HCT116 (cell line): ENCODE measurements at regions not wholly inside any gene's neighbourhood (a gene's known extent, or its start where the extent isn't known, plus 50 kb on each side); places are given as distances from the start of the nearest gene placed in this dataset.

Experiments used
- ATAC-seq: fragments of 200-7000 bp; cut with Tn5 transposase; 2 replicates; pipeline ENCODE4 v1.9.1; 2020; ENCODE audit warnings: mild to moderate bottlenecking, moderate library complexity
- BruUV-seq: library from RNA; stranded (reverse); fragments of 400-500 nt; replicated peaks from 2 replicates; lab custom pipeline; 2021; lab: Mats Ljungman, UMichigan
- CTCF ChIA-PET: fragments of 300-600 bp; sonication (Branson Sonifier 250); formaldehyde crosslinking; loops from one replicate; lab custom pipeline; 2021; ENCODE audit warnings: antibody characterized with exemption; lab: Charles Lee
- POLR2A ChIA-PET: fragments of 300-600, 350-600 bp; sonication (Branson Sonifier 250); formaldehyde crosslinking; loops from one replicate; lab custom pipeline; 2021; ENCODE audit warnings: antibody characterized with exemption; lab: Charles Lee
- RAD21 ChIA-PET, 2 experiments: fragments of 300-600 bp; sonication (Branson Sonifier 250); formaldehyde crosslinking; loops; one replicate each; lab custom pipeline; 2023; ENCODE audit warnings: low total read pairs in 2 of 2; ENCODE audit not compliant: uncharacterized antibody in 2 of 2, unreplicated experiment in 2 of 2, low non-redundant PET in 1 of 2; lab: Charles Lee
- DNase-seq: peaks from one replicate; pipeline ENCODE4 v3.0.0-alpha.2; 2010; ENCODE audit warnings: low read depth, low spot score
- H2AFZ ChIP-seq: fragments of 200-600 bp; shearing (Covaris generic), sonication (generic); 2 replicates; pipeline ENCODE4 v1.6.1; 2017; ENCODE audit warnings: low read depth, mixed run types, mixed read lengths, antibody characterized with exemption, low read length; ENCODE audit not compliant: poor library complexity, severe bottlenecking
- H3K27ac ChIP-seq: 2 replicates; pipeline ENCODE4 v1.5.1; 2012; ENCODE audit warnings: low read depth, low read length
- H3K27me3 ChIP-seq: fragments of 200-600 bp; sonication (generic); 2 replicates; pipeline ENCODE4 v1.6.1; 2016; ENCODE audit warnings: mixed run types, low read length, mixed read lengths; ENCODE audit not compliant: insufficient read depth
- H3K36me3 ChIP-seq, 2 experiments: fragments of 200-500 bp in 1 of 2; fragments of 200-600 bp in 1 of 2; sonication (Bioruptor generic) in 1 of 2; sonication (generic) in 1 of 2; 2 replicates each; pipeline versions ENCODE4 v1.5.1 to v1.6.1; 2014 to 2016; ENCODE audit warnings: low read length in 2 of 2, inconsistent platforms in 1 of 2, mixed read lengths in 1 of 2, mixed run types in 1 of 2; ENCODE audit not compliant: insufficient read depth in 2 of 2, control insufficient read depth in 1 of 2
- H3K4me1 ChIP-seq, 2 experiments: fragments of 200-600 bp in 1 of 2; sonication (generic) in 1 of 2; 2 replicates each; pipeline versions ENCODE4 v1.5.1 to v1.6.1; 2012 to 2017; ENCODE audit warnings: low read length in 2 of 2, inconsistent platforms in 1 of 2, mild to moderate bottlenecking in 1 of 2, mixed read lengths in 1 of 2, mixed run types in 1 of 2, moderate library complexity in 1 of 2; ENCODE audit not compliant: insufficient read depth in 2 of 2, control insufficient read depth in 1 of 2
- H3K4me2 ChIP-seq: fragments of 200-600 bp; sonication (generic); 2 replicates; pipeline ENCODE4 v1.6.1; 2017; ENCODE audit warnings: mixed run types, low read length, mixed read lengths
- H3K4me3 ChIP-seq, 2 experiments: fragments of 200-600 bp in 1 of 2; sonication (generic) in 1 of 2; replicated peaks in 1 of 2; 2 replicates each; pipeline ENCODE4 v1.5.1; 2011 to 2016; ENCODE audit warnings: low read length in 2 of 2, control low read depth in 1 of 2, low read depth in 1 of 2, mild to moderate bottlenecking in 1 of 2, mixed read lengths in 1 of 2, mixed run types in 1 of 2
- H3K79me2 ChIP-seq: fragments of 200-600 bp; sonication (generic); 2 replicates; pipeline ENCODE4 v1.6.1; 2017; ENCODE audit warnings: mild to moderate bottlenecking, mixed run types, low read length, moderate library complexity, mixed read lengths; ENCODE audit not compliant: insufficient read depth
- H3K9ac ChIP-seq: fragments of 200-600 bp; sonication (generic); 2 replicates; pipeline ENCODE4 v1.6.1; 2016; ENCODE audit warnings: low read length, mixed read lengths
- H3K9me2 ChIP-seq: fragments of 200-600 bp; sonication (generic), shearing (Covaris generic); 2 replicates; pipeline ENCODE4 v1.6.1; 2017; ENCODE audit warnings: mixed run types, mild to moderate bottlenecking, moderate library complexity; ENCODE audit not compliant: insufficient read depth
- H3K9me3 ChIP-seq, 2 experiments: fragments of 200-500 bp in 1 of 2; fragments of 200-600 bp in 1 of 2; sonication (Bioruptor generic) in 1 of 2; sonication (generic) in 1 of 2; 2 replicates each; pipeline ENCODE4 v1.6.1; 2014 to 2017; ENCODE audit warnings: low read length in 2 of 2, mixed read lengths in 2 of 2, inconsistent platforms in 1 of 2, low read depth in 1 of 2, mild to moderate bottlenecking in 1 of 2, mixed run types in 1 of 2, moderate library complexity in 1 of 2; ENCODE audit not compliant: control insufficient read depth in 1 of 2, insufficient read depth in 1 of 2
- H4K20me1 ChIP-seq: fragments of 200-600 bp; sonication (generic), shearing (Covaris generic); 2 replicates; pipeline ENCODE4 v1.6.1; 2017; ENCODE audit warnings: mixed run types, mild to moderate bottlenecking, moderate library complexity; ENCODE audit not compliant: insufficient read depth
- CBX3 ChIP-seq: IDR thresholded peaks from 2 replicates; pipeline ENCODE4 v1.6.1; 2012; ENCODE audit warnings: low read depth
- CTCF ChIP-seq, 3 experiments: fragments of 200-600 bp in 1 of 3; sonication (generic) in 1 of 3; IDR thresholded peaks in 2 of 3; conservative IDR thresholded peaks in 1 of 3; 2 replicates each; pipeline ENCODE4 v1.5.1; 2012 to 2017; ENCODE audit warnings: low read depth in 2 of 3, low read length in 2 of 3, antibody characterized with exemption in 1 of 3, borderline replicate concordance in 1 of 3, control low read depth in 1 of 3, mild to moderate bottlenecking in 1 of 3, mixed read lengths in 1 of 3, mixed run types in 1 of 3, moderate library complexity in 1 of 3; ENCODE audit not compliant: insufficient read depth in 1 of 3
- EZH2 ChIP-seq: fragments of 200-600 bp; sonication (generic); IDR thresholded peaks from 2 replicates; pipeline ENCODE4 v1.6.1; 2017; ENCODE audit warnings: antibody characterized with exemption, mixed run types
- EZH2phosphoT487 ChIP-seq: fragments of 200-600 bp; IDR thresholded peaks from 2 replicates; pipeline ENCODE4 v1.6.1; 2018; ENCODE audit warnings: antibody characterized with exemption, borderline replicate concordance
- FOSL1 ChIP-seq: IDR thresholded peaks from 2 replicates; pipeline ENCODE4 v1.6.1; 2012; ENCODE audit warnings: low read depth
- JUND ChIP-seq: IDR thresholded peaks from 2 replicates; pipeline ENCODE4 v1.6.1; 2012
- MAX ChIP-seq: IDR thresholded peaks from 2 replicates; pipeline ENCODE4 v1.6.1; 2012
- POLR2A ChIP-seq: IDR thresholded peaks from 2 replicates; pipeline ENCODE4 v1.7.0; 2011; ENCODE audit warnings: borderline replicate concordance; ENCODE audit not compliant: insufficient read depth, insufficient read length; ENCODE audit errors: extremely low read depth
- RAD21 ChIP-seq: IDR thresholded peaks from 2 replicates; pipeline ENCODE4 v1.6.1; 2012; ENCODE audit warnings: low read depth, mild to moderate bottlenecking
- SIN3A ChIP-seq: IDR thresholded peaks from 2 replicates; pipeline ENCODE4 v1.6.1; 2012; ENCODE audit warnings: low read depth
- SP1 ChIP-seq: IDR thresholded peaks from 2 replicates; pipeline ENCODE4 v1.6.1; 2012; ENCODE audit warnings: low read depth
- SRF ChIP-seq: IDR thresholded peaks from 2 replicates; pipeline ENCODE4 v1.6.1; 2012; ENCODE audit warnings: low read depth
- YY1 ChIP-seq: IDR thresholded peaks from 2 replicates; pipeline ENCODE4 v1.6.1; 2011; ENCODE audit warnings: low read length, low read depth, moderate library complexity, mild to moderate bottlenecking; ENCODE audit not compliant: insufficient replicate concordance; ENCODE audit errors: extremely low read depth
- ZBTB33 ChIP-seq: IDR thresholded peaks from 2 replicates; pipeline ENCODE4 v1.6.1; 2011; ENCODE audit warnings: mild to moderate bottlenecking, low read length, moderate library complexity; ENCODE audit not compliant: insufficient replicate concordance; ENCODE audit errors: extremely low read depth
- ZFX ChIP-seq: fragments of 450-650 bp; IDR thresholded peaks from 2 replicates; pipeline ENCODE4 v1.6.1; 2017
- intact Hi-C: fragments of 100-400 bp; cut with micrococcal nuclease; formaldehyde crosslinking; loops from 2 replicates; pipeline ENCODE4 v1.10.0; 2022

GRCh38 chr21:38699048-38699447 is 106.7 kb upstream of the ETS2 start:
- H3K9ac ChIP-seq: no peak overlapping the region
- no peak overlapping the region for H3K4me3 ChIP-seq
- H3K4me2 ChIP-seq: no peak overlapping the region
- H4K20me1 ChIP-seq: no peaks in the 10 kb centered on the region
- BruUV-seq: no TSS peak
- no peaks in the 10 kb centered on the region for H3K36me3 ChIP-seq
- POLR2A ChIA-PET: no interaction called here
- RAD21 ChIA-PET: no interaction called here
- ATAC-seq: peak; percentile 47; the same call in 1 of the 2 replicates
- H2AFZ ChIP-seq: no peak overlapping the region
- intact Hi-C loops: no loop called here
- CTCF ChIA-PET: interaction anchor here (0.9 kb wide), 2 partner anchors 13 to 485 kb away, joined by 3 to 4 read pairs; partner anchors contain the start of gene PSMG1
- H3K79me2 ChIP-seq: no peaks in the 10 kb centered on the region
- no peaks in the 10 kb centered on the region for H3K9me2 ChIP-seq
- TF ChIP-seq SP1 (no peak), CTCF (IDR thresholded peaks at IDR 0.05 in 2 of 3, conservative IDR thresholded peaks at IDR 0.05 in 1 of 3; ENCODE audit: borderline replicate concordance in 1 of 3, insufficient read depth in 1 of 3, low read depth in 2 of 3, low read length in 2 of 3) (peak in 2 of 3 experiments; percentile 45 to 61; a peak in 4 of 6 replicates)
- H3K27ac ChIP-seq: no peak overlapping the region
- no peak for DNase-seq
- H3K9me3 ChIP-seq: no peaks in the 10 kb centered on the region
- no peaks in the 10 kb centered on the region for H3K4me1 ChIP-seq
- no peaks in the 10 kb centered on the region for H3K27me3 ChIP-seq

GRCh38 chr21:38702196-38702595 is 103.5 kb upstream of the ETS2 start:
- CTCF ChIA-PET: no interaction called here
- no peak for TF ChIP-seq MAX
- no peak for TF ChIP-seq EZH2
- no peak for TF ChIP-seq SP1
- TF ChIP-seq EZH2phosphoT487: no peak
- no peak for TF ChIP-seq CBX3
- no peak for TF ChIP-seq YY1
- no peak for TF ChIP-seq JUND
- no peak for TF ChIP-seq ZBTB33
- TF ChIP-seq SRF: no peak
- TF ChIP-seq SIN3A: no peak
- TF ChIP-seq ZFX: no peak
- no peak for TF ChIP-seq POLR2A
- no peak for TF ChIP-seq FOSL1
- no peak for TF ChIP-seq RAD21
- Histone ChIP-seq H3K4me2 (no peak overlapping the region), H3K9ac (no peak overlapping the region), H3K4me3 (no peak overlapping the region), H4K20me1 (no peaks in the 10 kb centered on the region), H3K79me2 (no peaks in the 10 kb centered on the region), H2AFZ (no peak overlapping the region), H3K9me3 (no peaks in the 10 kb centered on the region), H3K36me3 (no peaks in the 10 kb centered on the region), H3K27me3 (no peaks in the 10 kb centered on the region; the same call in 1 of the 2 replicates), H3K4me1 (no peaks in the 10 kb centered on the region), H3K27ac (no peak overlapping the region), H3K9me2 (no peaks in the 10 kb centered on the region)
- no peak for DNase-seq
- POLR2A ChIA-PET: no interaction called here
- ATAC-seq: no peak
- BruUV-seq: no TSS peak
- RAD21 ChIA-PET: no interaction called here
- intact Hi-C loops: no loop called here
